ENCODE measurements at regions not wholly inside any gene's neighbourhood (a gene's known extent, or its start where the extent isn't known, plus 50 kb on each side); places are given as distances from the start of the nearest gene placed in this dataset.

- Histone ChIP-seq H3K9ac (ENCODE audit: low read length) (no peak overlapping the region), H3K4me1 (ENCODE audit: control insufficient read depth in 1 of 2, insufficient read depth in 2 of 2, low read length in 2 of 2) (no peaks in the 10 kb centered on the region), H3K23ac (ENCODE audit: low read length) (no peak overlapping the region), H2BK12ac (ENCODE audit: low read length) (no peak overlapping the region), H4K91ac (ENCODE audit: low read depth, low read length) (no peak overlapping the region), H3K4me2 (ENCODE audit: low read length) (no peak overlapping the region), H2AK5ac (ENCODE audit: low read length) (no peak overlapping the region), H3K36me3 (ENCODE audit: control insufficient read depth in 1 of 2, insufficient read depth in 2 of 2, low read length in 2 of 2) (no peaks in the 10 kb centered on the region), H4K8ac (ENCODE audit: low read depth, low read length) (no peak overlapping the region), H2BK5ac (ENCODE audit: low read depth, low read length, poor library complexity) (no peak overlapping the region), H3K27ac (ENCODE audit: low read depth, low read length) (no peak overlapping the region), H3K79me1 (ENCODE audit: low read length) (no peaks in the 10 kb centered on the region), H2AFZ (ENCODE audit: insufficient read depth, low read length, poor library complexity) (no peak overlapping the region), H3K9me3 (ENCODE audit: insufficient read depth, low read depth, low read length) (no peaks in the 10 kb centered on the region), H3K4ac (ENCODE audit: low read depth, low read length) (no peak overlapping the region), H3K4me3 (ENCODE audit: low read depth, low read length) (no peak overlapping the region), H2BK120ac (ENCODE audit: insufficient read depth, low read length, poor library complexity) (no peak overlapping the region), H3K14ac (ENCODE audit: low read length) (no peak overlapping the region), H4K12ac (ENCODE audit: low read depth, low read length) (no peak overlapping the region), H3K27me3 (ENCODE audit: insufficient read depth, low read length) (no peaks in the 10 kb centered on the region), H3K79me2 (ENCODE audit: control insufficient read depth, insufficient read depth, low read length, poor library complexity) (no peaks in the 10 kb centered on the region), H3K18ac (ENCODE audit: low read length) (no peak overlapping the region)
- DNase-seq: no peak
- WGBS (ENCODE audit: extremely low coverage, insufficient coverage, insufficient read length): no CpG with 5 or more reads among the region's 3 CpGs
Observed at GRCh38 chr5:17050236-17050635, 114.1 kb upstream of the MYO10 start.

- Histone ChIP-seq H3K27ac (ENCODE audit: low read depth, low read length) (no peak overlapping the region), H3K9ac (ENCODE audit: low read length) (no peak overlapping the region), H3K18ac (ENCODE audit: low read length) (no peak overlapping the region), H3K79me1 (ENCODE audit: low read length) (peaks cover 2% of the 10 kb centered on the region), H4K8ac (ENCODE audit: low read depth, low read length) (no peak overlapping the region), H3K4me3 (ENCODE audit: low read depth, low read length) (no peak overlapping the region), H3K27me3 (ENCODE audit: insufficient read depth, low read length) (no peaks in the 10 kb centered on the region), H2AK5ac (ENCODE audit: low read length) (no peak overlapping the region), H3K23ac (ENCODE audit: low read length) (no peak overlapping the region), H3K79me2 (ENCODE audit: control insufficient read depth, insufficient read depth, low read length, poor library complexity) (no peaks in the 10 kb centered on the region), H3K4ac (ENCODE audit: low read depth, low read length) (no peak overlapping the region), H4K91ac (ENCODE audit: low read depth, low read length) (no peak overlapping the region), H2BK12ac (ENCODE audit: low read length) (no peak overlapping the region), H3K4me2 (ENCODE audit: low read length) (no peak overlapping the region), H3K36me3 (ENCODE audit: control insufficient read depth in 1 of 2, insufficient read depth in 2 of 2, low read length in 2 of 2) (no peaks in the 10 kb centered on the region), H3K4me1 (ENCODE audit: control insufficient read depth in 1 of 2, insufficient read depth in 2 of 2, low read length in 2 of 2) (peaks cover 0 to 7% of the 10 kb centered on the region in 2 experiments), H3K14ac (ENCODE audit: low read length) (no peak overlapping the region), H2AFZ (ENCODE audit: insufficient read depth, low read length, poor library complexity) (no peak overlapping the region), H3K9me3 (ENCODE audit: insufficient read depth, low read depth, low read length) (no peaks in the 10 kb centered on the region), H2BK120ac (ENCODE audit: insufficient read depth, low read length, poor library complexity) (no peak overlapping the region), H2BK5ac (ENCODE audit: low read depth, low read length, poor library complexity) (no peak overlapping the region), H4K12ac (ENCODE audit: low read depth, low read length) (no peak overlapping the region)
- no CpG with 5 or more reads among the region's 8 CpGs for WGBS (ENCODE audit: extremely low coverage, insufficient coverage, insufficient read length)
- DNase-seq: no peak
Observed at GRCh38 chr5:17054911-17055310, 118.8 kb upstream of the MYO10 start.

- H4K8ac ChIP-seq (ENCODE audit: low read depth, low read length): peak overlapping the region; percentile 17
- no peak overlapping the region for H3K23ac ChIP-seq (ENCODE audit: low read length)
- H3K14ac ChIP-seq (ENCODE audit: low read length): no peak overlapping the region
- H2BK120ac ChIP-seq (ENCODE audit: insufficient read depth, low read length, poor library complexity): no peak overlapping the region
- DNase-seq: no peak
- H2BK5ac ChIP-seq (ENCODE audit: low read depth, low read length, poor library complexity): no peak overlapping the region
- H4K91ac ChIP-seq (ENCODE audit: low read depth, low read length): peak overlapping the region; percentile 25
- H3K79me2 ChIP-seq (ENCODE audit: control insufficient read depth, insufficient read depth, low read length, poor library complexity): no peaks in the 10 kb centered on the region
- peak overlapping the region; percentile 6 for H3K27ac ChIP-seq (ENCODE audit: low read depth, low read length)
- peaks cover 2% of the 10 kb centered on the region for H3K79me1 ChIP-seq (ENCODE audit: low read length)
- no peak overlapping the region for H2AFZ ChIP-seq (ENCODE audit: insufficient read depth, low read length, poor library complexity)
- H3K18ac ChIP-seq (ENCODE audit: low read length): no peak overlapping the region
- no CpG with 5 or more reads among the region's 7 CpGs for WGBS (ENCODE audit: extremely low coverage, insufficient coverage, insufficient read length)
- no peaks in the 10 kb centered on the region for H3K27me3 ChIP-seq (ENCODE audit: insufficient read depth, low read length)
- H3K4me2 ChIP-seq (ENCODE audit: low read length): no peak overlapping the region
- H3K4me3 ChIP-seq (ENCODE audit: low read depth, low read length): no peak overlapping the region
- H3K4me1 ChIP-seq (ENCODE audit: control insufficient read depth in 1 of 2, insufficient read depth in 2 of 2, low read length in 2 of 2): peaks cover 0 to 7% of the 10 kb centered on the region in 2 experiments
- no peaks in the 10 kb centered on the region for H3K36me3 ChIP-seq (ENCODE audit: control insufficient read depth in 1 of 2, insufficient read depth in 2 of 2, low read length in 2 of 2)
- no peak overlapping the region for H3K4ac ChIP-seq (ENCODE audit: low read depth, low read length)
- H3K9me3 ChIP-seq (ENCODE audit: insufficient read depth, low read depth, low read length): no peaks in the 10 kb centered on the region
- H2AK5ac ChIP-seq (ENCODE audit: low read length): no peak overlapping the region
- H4K12ac ChIP-seq (ENCODE audit: low read depth, low read length): no peak overlapping the region
- no peak overlapping the region for H3K9ac ChIP-seq (ENCODE audit: low read length)
- H2BK12ac ChIP-seq (ENCODE audit: low read length): no peak overlapping the region
Observed at GRCh38 chr5:17056141-17056631, 120.1 kb upstream of the MYO10 start.

- Histone ChIP-seq H3K27me3 (ENCODE audit: insufficient read depth, low read length) (no peaks in the 10 kb centered on the region), H3K4me3 (ENCODE audit: low read depth, low read length) (no peak overlapping the region), H3K9me3 (ENCODE audit: insufficient read depth, low read depth, low read length) (no peaks in the 10 kb centered on the region), H4K8ac (ENCODE audit: low read depth, low read length) (no peak overlapping the region), H3K4ac (ENCODE audit: low read depth, low read length) (no peak overlapping the region), H3K36me3 (ENCODE audit: control insufficient read depth in 1 of 2, insufficient read depth in 2 of 2, low read length in 2 of 2) (no peaks in the 10 kb centered on the region), H3K4me2 (ENCODE audit: low read length) (no peak overlapping the region), H3K23ac (ENCODE audit: low read length) (no peak overlapping the region), H2AFZ (ENCODE audit: insufficient read depth, low read length, poor library complexity) (no peak overlapping the region), H4K12ac (ENCODE audit: low read depth, low read length) (no peak overlapping the region), H2BK5ac (ENCODE audit: low read depth, low read length, poor library complexity) (no peak overlapping the region), H3K14ac (ENCODE audit: low read length) (no peak overlapping the region), H2AK5ac (ENCODE audit: low read length) (no peak overlapping the region), H3K4me1 (ENCODE audit: control insufficient read depth in 1 of 2, insufficient read depth in 2 of 2, low read length in 2 of 2) (peaks cover 0 to 7% of the 10 kb centered on the region in 2 experiments), H2BK120ac (ENCODE audit: insufficient read depth, low read length, poor library complexity) (no peak overlapping the region), H3K18ac (ENCODE audit: low read length) (no peak overlapping the region), H3K79me1 (ENCODE audit: low read length) (peaks cover 2% of the 10 kb centered on the region), H3K79me2 (ENCODE audit: control insufficient read depth, insufficient read depth, low read length, poor library complexity) (no peaks in the 10 kb centered on the region), H3K9ac (ENCODE audit: low read length) (no peak overlapping the region), H2BK12ac (ENCODE audit: low read length) (no peak overlapping the region), H3K27ac (ENCODE audit: low read depth, low read length) (no peak overlapping the region), H4K91ac (ENCODE audit: low read depth, low read length) (no peak overlapping the region)
- WGBS (ENCODE audit: extremely low coverage, insufficient coverage, insufficient read length): no CpG with 5 or more reads among the region's 7 CpGs
- no peak for DNase-seq
Observed at GRCh38 chr5:17058438-17058837, 122.3 kb upstream of the MYO10 start.
